Adrenal gland (tissue), 9 donors: ENCODE measurements at regions not wholly inside any gene's neighbourhood (a gene's known extent, or its start where the extent isn't known, plus 50 kb on each side); places are given as distances from the start of the nearest gene placed in this dataset.

Experiments used
- DNase-seq, 7 donors: peaks; one replicate each; pipeline ENCODE4 v3.0.0-alpha.2; 2019 to 2020
- H3K27ac ChIP-seq, 5 donors: fragments of 200-600 bp; sonication (generic) in 4 of 5; 1 replicate in 3 of 5; 2 replicates in 2 of 5; pipeline versions ENCODE4 v1.5.1 to v1.8.0; 2016 to 2020; ENCODE audit warnings: mild to moderate bottlenecking in 1 of 5
- H3K27me3 ChIP-seq: fragments of 200-600 bp; 2 replicates; pipeline ENCODE4 v1.8.0; 2021
- H3K36me3 ChIP-seq, 2 donors: fragments of 200-600 bp; replicated peaks in 1 of 2; 1 replicate in 1 of 2; 2 replicates in 1 of 2; pipeline versions ENCODE4 v1.5.1 to v1.8.0; 2018 to 2022
- H3K4me1 ChIP-seq, 2 donors: fragments of 200-600 bp; replicated peaks in 1 of 2; 1 replicate in 1 of 2; 2 replicates in 1 of 2; pipeline versions ENCODE4 v1.5.1 to v1.8.0; 2018 to 2021
- H3K4me3 ChIP-seq, 4 donors: fragments of 200-600 bp; sonication (generic) in 3 of 4; one replicate each; pipeline ENCODE4 v1.5.1; 2016 to 2018
- H3K9me3 ChIP-seq, 3 donors: fragments of 200-600 bp; sonication (generic) in 1 of 3; replicated peaks in 1 of 3; 1 replicate in 2 of 3; 2 replicates in 1 of 3; pipeline versions ENCODE4 v1.5.1 to v1.8.0; 2016 to 2021
- POLR2A ChIP-seq, 2 donors: fragments of 450-650 bp; IDR thresholded peaks; one replicate each; pipeline ENCODE4 v1.6.1; 2017; ENCODE audit warnings: antibody characterized with exemption in 2 of 2, mild to moderate bottlenecking in 2 of 2, moderate library complexity in 1 of 2
- WGBS, 4 donors: extraction: QIAGEN DNeasy Blood & Tissue Kit in 2 of 4; methylation state at CpG; one replicate each; pipeline versions ENCODE4 v1.1.5 to v1.1.7; 2013 to 2017; 5-methylcytosine and 5-hydroxymethylcytosine counted together
- intact Hi-C, 2 donors: fragments of 100-400 bp; cut with DNase I; formaldehyde crosslinking; loops; one replicate each; pipeline versions ENCODE4 v1.14.1 to v1.15.0; 2022 to 2023
- TF ChIP-seq, protein P1 (sequence below), 6 experiments: fragments of 450-650 bp in 4 of 6; fragments of 200-600 bp in 2 of 6; sonication (generic) in 1 of 6; IDR thresholded peaks; 1 replicate in 5 of 6; 2 replicates in 1 of 6; pipeline versions ENCODE4 v1.5.1 to v1.8.0; 2016 to 2021; ENCODE audit warnings: antibody characterized with exemption in 6 of 6, mild to moderate bottlenecking in 2 of 6, moderate library complexity in 1 of 6
- donor health status: healthy with polysubstance abuse.
- donor health status: Bipolar disorder and iron deficiency.
- donor health status: DM: yes; HTN: yes; CAD: no.
- donor health status: DM: no; HTN: no; CAD: no.
- donor health status: DM: no; HTN: no; CAD: no.

DNA sequence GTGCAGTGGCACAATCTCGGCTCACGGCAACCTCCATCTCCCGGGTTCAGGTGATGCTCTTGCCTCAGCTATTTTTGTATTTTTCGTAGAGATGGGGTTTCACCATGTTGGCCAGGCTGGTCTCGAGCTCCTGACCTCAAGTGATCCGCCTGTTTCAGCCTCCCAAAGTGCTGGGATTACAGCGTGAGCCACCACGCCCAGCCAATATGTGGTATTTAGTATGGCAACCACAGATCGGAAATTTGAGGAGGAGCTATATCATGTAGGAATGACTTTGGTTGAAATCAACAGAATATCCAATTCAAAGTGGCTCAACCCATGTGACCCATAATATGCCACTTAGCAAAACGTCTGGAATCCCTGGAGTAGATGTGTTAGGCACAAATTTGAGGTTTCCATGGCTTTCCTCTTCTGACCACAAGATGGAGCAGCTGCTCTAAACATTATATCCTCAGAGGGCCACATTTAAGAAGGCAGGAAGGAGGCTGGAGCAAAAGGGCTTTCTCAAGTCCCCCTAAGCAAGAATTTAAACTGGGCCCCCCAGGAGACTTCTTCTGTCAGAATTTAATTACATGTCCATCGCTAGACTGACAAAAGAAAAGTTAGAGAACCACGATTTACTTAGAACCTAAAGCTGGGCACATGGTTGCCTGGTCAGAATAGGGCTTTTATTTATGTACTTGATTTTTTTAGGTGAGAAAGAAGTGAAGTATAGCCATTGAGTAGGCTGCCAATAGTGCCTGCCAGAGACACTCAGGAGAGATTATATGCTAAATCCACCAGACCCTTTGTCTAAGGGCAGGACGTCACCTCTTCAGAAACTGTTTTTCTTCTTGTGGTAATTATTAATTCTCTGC lies 49.6 kb upstream of the ITSN2 start:
- Histone ChIP-seq H3K4me1 (no peaks in the 10 kb centered on the region), H3K4me3 (no peak overlapping the region), H3K27me3 (no peaks in the 10 kb centered on the region), H3K27ac (no peak overlapping the region), H3K9me3 (no peaks in the 10 kb centered on the region), H3K36me3 (no peaks in the 10 kb centered on the region)
- DNase-seq: peak; percentile 21 to 74 (median 45)
- intact Hi-C loops: loop anchor here (5.0 to 10.0 kb wide), 2 partner anchors 417 to 725 kb away; no protein-coding TSS in a partner anchor
- no peak for TF ChIP-seq POLR2A (IDR thresholded peaks at IDR 0.05)
- TF ChIP-seq, protein P1, sequence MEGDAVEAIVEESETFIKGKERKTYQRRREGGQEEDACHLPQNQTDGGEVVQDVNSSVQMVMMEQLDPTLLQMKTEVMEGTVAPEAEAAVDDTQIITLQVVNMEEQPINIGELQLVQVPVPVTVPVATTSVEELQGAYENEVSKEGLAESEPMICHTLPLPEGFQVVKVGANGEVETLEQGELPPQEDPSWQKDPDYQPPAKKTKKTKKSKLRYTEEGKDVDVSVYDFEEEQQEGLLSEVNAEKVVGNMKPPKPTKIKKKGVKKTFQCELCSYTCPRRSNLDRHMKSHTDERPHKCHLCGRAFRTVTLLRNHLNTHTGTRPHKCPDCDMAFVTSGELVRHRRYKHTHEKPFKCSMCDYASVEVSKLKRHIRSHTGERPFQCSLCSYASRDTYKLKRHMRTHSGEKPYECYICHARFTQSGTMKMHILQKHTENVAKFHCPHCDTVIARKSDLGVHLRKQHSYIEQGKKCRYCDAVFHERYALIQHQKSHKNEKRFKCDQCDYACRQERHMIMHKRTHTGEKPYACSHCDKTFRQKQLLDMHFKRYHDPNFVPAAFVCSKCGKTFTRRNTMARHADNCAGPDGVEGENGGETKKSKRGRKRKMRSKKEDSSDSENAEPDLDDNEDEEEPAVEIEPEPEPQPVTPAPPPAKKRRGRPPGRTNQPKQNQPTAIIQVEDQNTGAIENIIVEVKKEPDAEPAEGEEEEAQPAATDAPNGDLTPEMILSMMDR (IDR thresholded peaks at IDR 0.05): peak; percentile 73 to 88 (median 80)
- 50 to 59% (median 52%) methylated on average over 12 to 13 of the region's 13 CpGs for WGBS, 4 donors
